Esophagus (tissue), 2 donors: ENCODE measurements at regions not wholly inside any gene's neighbourhood (a gene's known extent, or its start where the extent isn't known, plus 50 kb on each side); places are given as distances from the start of the nearest gene placed in this dataset.

Experiments used
- H3K27ac ChIP-seq, 2 donors: one replicate each; pipeline ENCODE4 v1.5.1; 2013; ENCODE audit warnings: low read depth in 2 of 2, mild to moderate bottlenecking in 2 of 2, inconsistent platforms in 1 of 2, low read length in 1 of 2, moderate library complexity in 1 of 2
- H3K27me3 ChIP-seq, 2 donors: one replicate each; pipeline ENCODE4 v1.6.1; 2013; ENCODE audit warnings: low read length in 2 of 2, control low read depth in 1 of 2, mild to moderate bottlenecking in 1 of 2; ENCODE audit not compliant: insufficient read depth in 2 of 2, control insufficient read depth in 1 of 2
- H3K36me3 ChIP-seq, 2 donors: one replicate each; pipeline ENCODE4 v1.6.1; 2013; ENCODE audit warnings: low read length in 1 of 2; ENCODE audit not compliant: control insufficient read depth in 2 of 2, insufficient read depth in 2 of 2
- H3K4me1 ChIP-seq, 2 donors: one replicate each; pipeline ENCODE4 v1.6.1; 2013; ENCODE audit warnings: low read length in 1 of 2; ENCODE audit not compliant: control insufficient read depth in 2 of 2, insufficient read depth in 2 of 2
- H3K4me3 ChIP-seq, 2 donors: one replicate each; pipeline ENCODE4 v1.5.1; 2013; ENCODE audit warnings: low read length in 2 of 2, mild to moderate bottlenecking in 2 of 2, low read depth in 1 of 2, moderate library complexity in 1 of 2
- H3K9me3 ChIP-seq, 2 donors: one replicate each; pipeline ENCODE4 v1.6.1; 2013; ENCODE audit warnings: mild to moderate bottlenecking in 2 of 2, low read depth in 1 of 2, low read length in 1 of 2, moderate library complexity in 1 of 2; ENCODE audit not compliant: control insufficient read depth in 2 of 2, insufficient read depth in 1 of 2
- WGBS, 2 donors: extraction: QIAGEN DNeasy Blood & Tissue Kit; methylation state at CpG; one replicate each; pipeline ENCODE4 v1.1.7; 2013; 5-methylcytosine and 5-hydroxymethylcytosine counted together
- donor health status: healthy with polysubstance abuse.
- donor health status: Bipolar disorder and iron deficiency.

GRCh38 chr5:143896966-143897365 lies 85.0 kb downstream of the HMHB1 start:
- H3K4me3 ChIP-seq: no peak overlapping the region
- no peaks in the 10 kb centered on the region for H3K4me1 ChIP-seq
- H3K27me3 ChIP-seq: no peaks in the 10 kb centered on the region
- H3K36me3 ChIP-seq: no peaks in the 10 kb centered on the region
- no peak overlapping the region for H3K27ac ChIP-seq
- H3K9me3 ChIP-seq: no peaks in the 10 kb centered on the region

GRCh38 chr5:143898381-143898780 lies 86.4 kb downstream of the HMHB1 start:
- Histone ChIP-seq H3K9me3 (no peaks in the 10 kb centered on the region), H3K27me3 (no peaks in the 10 kb centered on the region), H3K36me3 (no peaks in the 10 kb centered on the region), H3K4me3 (no peak overlapping the region), H3K4me1 (no peaks in the 10 kb centered on the region), H3K27ac (no peak overlapping the region)
- WGBS, 2 donors: 91 to 95% methylated on average over 1 of the region's 1 CpG

GRCh38 chr5:143898916-143899591 lies 87.1 kb downstream of the HMHB1 start:
- Histone ChIP-seq H3K27ac (no peak overlapping the region), H3K36me3 (no peaks in the 10 kb centered on the region), H3K27me3 (no peaks in the 10 kb centered on the region), H3K4me3 (no peak overlapping the region), H3K9me3 (no peaks in the 10 kb centered on the region), H3K4me1 (no peaks in the 10 kb centered on the region)
- WGBS, 2 donors: 69 to 73% methylated on average over 6 of the region's 6 CpGs

GRCh38 chr5:143908959-143909358 lies 97.0 kb downstream of the HMHB1 start:
- H3K9me3 ChIP-seq: no peaks in the 10 kb centered on the region
- WGBS, 2 donors: 98 to 100% methylated on average over 1 of the region's 1 CpG
- no peak overlapping the region for H3K27ac ChIP-seq

GRCh38 chr5:143913008-143913752 lies 101.2 kb downstream of the HMHB1 start:
- no peaks in the 10 kb centered on the region for H3K4me1 ChIP-seq
- WGBS, 2 donors: 81 to 91% methylated on average over 1 of the region's 1 CpG
- no peaks in the 10 kb centered on the region for H3K9me3 ChIP-seq
- no peaks in the 10 kb centered on the region for H3K36me3 ChIP-seq
- H3K27ac ChIP-seq: no peak overlapping the region
- no peak overlapping the region for H3K4me3 ChIP-seq
- H3K27me3 ChIP-seq: peaks cover 0 to 2% of the 10 kb centered on the region in 2 donors

More at GRCh38 chr5:143908959-143909358, 97.0 kb downstream of the HMHB1 start:
- no peaks in the 10 kb centered on the region for H3K36me3 ChIP-seq
- H3K4me3 ChIP-seq: no peak overlapping the region
- no peaks in the 10 kb centered on the region for H3K27me3 ChIP-seq
- H3K4me1 ChIP-seq: no peaks in the 10 kb centered on the region

GRCh38 chr5:143914756-143915155 lies 102.8 kb downstream of the HMHB1 start:
- no peaks in the 10 kb centered on the region for H3K36me3 ChIP-seq
- H3K4me1 ChIP-seq: no peaks in the 10 kb centered on the region
- no peak overlapping the region for H3K4me3 ChIP-seq
- H3K27ac ChIP-seq: no peak overlapping the region
- 11 to 15% methylated on average over 1 of the region's 1 CpG for WGBS, 2 donors
- no peaks in the 10 kb centered on the region for H3K9me3 ChIP-seq
- H3K27me3 ChIP-seq: peaks cover 0 to 2% of the 10 kb centered on the region in 2 donors

GRCh38 chr5:143916451-143916850 lies 104.5 kb downstream of the HMHB1 start:
- Histone ChIP-seq H3K27ac (no peak overlapping the region), H3K4me1 (no peaks in the 10 kb centered on the region), H3K4me3 (no peak overlapping the region), H3K27me3 (peaks cover 0 to 2% of the 10 kb centered on the region in 2 donors), H3K36me3 (no peaks in the 10 kb centered on the region), H3K9me3 (no peaks in the 10 kb centered on the region)
- 79 to 83% methylated on average over 2 of the region's 2 CpGs for WGBS, 2 donors

GRCh38 chr5:143918961-143919360 lies 107.0 kb downstream of the HMHB1 start:
- H3K9me3 ChIP-seq: no peaks in the 10 kb centered on the region
- H3K27me3 ChIP-seq: peaks cover 0 to 2% of the 10 kb centered on the region in 2 donors
- WGBS, 2 donors: 88 to 91% methylated on average over 1 of the region's 1 CpG
- no peaks in the 10 kb centered on the region for H3K36me3 ChIP-seq
- no peak overlapping the region for H3K27ac ChIP-seq
- no peak overlapping the region for H3K4me3 ChIP-seq
- no peaks in the 10 kb centered on the region for H3K4me1 ChIP-seq

- no peak overlapping the region for H3K27ac ChIP-seq
- no peaks in the 10 kb centered on the region for H3K4me1 ChIP-seq
- WGBS, 2 donors: 64 to 71% methylated on average over 1 of the region's 1 CpG
- no peak overlapping the region for H3K4me3 ChIP-seq
- peaks cover 0 to 2% of the 10 kb centered on the region in 2 donors for H3K27me3 ChIP-seq
- no peaks in the 10 kb centered on the region for H3K9me3 ChIP-seq
- H3K36me3 ChIP-seq: no peaks in the 10 kb centered on the region
Observed at GRCh38 chr5:143920772-143921171, 108.8 kb downstream of the HMHB1 start.
